ENCODE measurements at regions not wholly inside any gene's neighbourhood (a gene's known extent, or its start where the extent isn't known, plus 50 kb on each side); places are given as distances from the start of the nearest gene placed in this dataset.

GRCh38 chr16:86431540-86431939, 78.8 kb upstream of the FOXF1 start:
- H3K4me3 Mint-ChIP-seq (ENCODE audit: unreplicated experiment): no peak overlapping the region
- H3K4me1 Mint-ChIP-seq (ENCODE audit: low read depth, unreplicated experiment): no peaks in the 10 kb centered on the region
- no peaks in the 10 kb centered on the region for H3K4me1 ChIP-seq
- intact Hi-C loops (cut with micrococcal nuclease; ENCODE audit: unreplicated experiment): no loop called here
- H3K9me3 ChIP-seq: no peaks in the 10 kb centered on the region
- H3K4me3 ChIP-seq (ENCODE audit: low read depth, low read length): no peak overlapping the region
- CTCF ChIA-PET: no interaction called here
- DNase-seq: no peak
- no peak overlapping the region for H3K27ac Mint-ChIP-seq (ENCODE audit: unreplicated experiment)
- no peaks in the 10 kb centered on the region for H3K36me3 ChIP-seq (ENCODE audit: control insufficient read depth, insufficient read depth, low read length)
- no peaks in the 10 kb centered on the region for H3K9me3 Mint-ChIP-seq (ENCODE audit: unreplicated experiment)
- no peak for TF ChIP-seq CTCF (IDR thresholded peaks at IDR 0.05; ENCODE audit: insufficient read depth in 1 of 2, low read depth in 1 of 2, low read length in 1 of 2, severe bottlenecking in 1 of 2, unreplicated experiment in 1 of 2)
- POLR2A ChIA-PET: no interaction called here
- no peaks in the 10 kb centered on the region; the same call in 1 of the 2 replicates for H3K27me3 ChIP-seq (replicated peaks; ENCODE audit: control insufficient read depth, insufficient read depth, low read length)
- BruUV-seq (replicated peaks): no TSS peak
- H3K27me3 Mint-ChIP-seq (ENCODE audit: insufficient read depth, unreplicated experiment): peaks cover 14% of the 10 kb centered on the region
- H3K36me3 Mint-ChIP-seq (ENCODE audit: insufficient read depth, unreplicated experiment): no peaks in the 10 kb centered on the region

GRCh38 chr16:86432048-86432447, 78.3 kb upstream of the FOXF1 start:
- intact Hi-C loops (cut with micrococcal nuclease; ENCODE audit: unreplicated experiment): no loop called here
- Mint-ChIP-seq H3K36me3 (ENCODE audit: insufficient read depth, unreplicated experiment) (no peaks in the 10 kb centered on the region), H3K27ac (ENCODE audit: unreplicated experiment) (no peak overlapping the region), H3K4me3 (ENCODE audit: unreplicated experiment) (no peak overlapping the region), H3K27me3 (ENCODE audit: insufficient read depth, unreplicated experiment) (peaks cover 15% of the 10 kb centered on the region), H3K9me3 (ENCODE audit: unreplicated experiment) (no peaks in the 10 kb centered on the region), H3K4me1 (ENCODE audit: low read depth, unreplicated experiment) (no peaks in the 10 kb centered on the region)
- no peaks in the 10 kb centered on the region for H3K4me1 ChIP-seq
- H3K27me3 ChIP-seq (replicated peaks; ENCODE audit: control insufficient read depth, insufficient read depth, low read length): no peaks in the 10 kb centered on the region; the same call in none of the 2 replicates
- H3K9me3 ChIP-seq: no peaks in the 10 kb centered on the region
- no TSS peak for BruUV-seq (replicated peaks)
- POLR2A ChIA-PET: no interaction called here
- H3K36me3 ChIP-seq (ENCODE audit: control insufficient read depth, insufficient read depth, low read length): no peaks in the 10 kb centered on the region
- no peak for DNase-seq
- no peak for TF ChIP-seq CTCF (IDR thresholded peaks at IDR 0.05; ENCODE audit: insufficient read depth in 1 of 2, low read depth in 1 of 2, low read length in 1 of 2, severe bottlenecking in 1 of 2, unreplicated experiment in 1 of 2)
- CTCF ChIA-PET: no interaction called here
- no peak overlapping the region for H3K4me3 ChIP-seq (ENCODE audit: low read depth, low read length)

GRCh38 chr16:86432691-86433090, 77.6 kb upstream of the FOXF1 start:
- BruUV-seq (replicated peaks): no TSS peak
- peaks cover 18% of the 10 kb centered on the region for H3K27me3 Mint-ChIP-seq (ENCODE audit: insufficient read depth, unreplicated experiment)
- Histone ChIP-seq H3K36me3 (ENCODE audit: control insufficient read depth, insufficient read depth, low read length) (no peaks in the 10 kb centered on the region), H3K27me3 (replicated peaks; ENCODE audit: control insufficient read depth, insufficient read depth, low read length) (no peaks in the 10 kb centered on the region; the same call in none of the 2 replicates), H3K4me3 (ENCODE audit: low read depth, low read length) (no peak overlapping the region), H3K9me3 (no peaks in the 10 kb centered on the region), H3K4me1 (no peaks in the 10 kb centered on the region)
- no peak overlapping the region for H3K27ac Mint-ChIP-seq (ENCODE audit: unreplicated experiment)
- ChIA-PET CTCF (no interaction called here), POLR2A (no interaction called here)
- no peak for DNase-seq
- intact Hi-C loops (cut with micrococcal nuclease; ENCODE audit: unreplicated experiment): no loop called here
- H3K36me3 Mint-ChIP-seq (ENCODE audit: insufficient read depth, unreplicated experiment): no peaks in the 10 kb centered on the region
- H3K4me3 Mint-ChIP-seq (ENCODE audit: unreplicated experiment): no peak overlapping the region
- no peak for TF ChIP-seq CTCF (IDR thresholded peaks at IDR 0.05; ENCODE audit: insufficient read depth in 1 of 2, low read depth in 1 of 2, low read length in 1 of 2, severe bottlenecking in 1 of 2, unreplicated experiment in 1 of 2)
- no peaks in the 10 kb centered on the region for H3K9me3 Mint-ChIP-seq (ENCODE audit: unreplicated experiment)
- H3K4me1 Mint-ChIP-seq (ENCODE audit: low read depth, unreplicated experiment): no peaks in the 10 kb centered on the region
